ENCODE measurements at regions not wholly inside any gene's neighbourhood (a gene's known extent, or its start where the extent isn't known, plus 50 kb on each side); places are given as distances from the start of the nearest gene placed in this dataset.

DNA sequence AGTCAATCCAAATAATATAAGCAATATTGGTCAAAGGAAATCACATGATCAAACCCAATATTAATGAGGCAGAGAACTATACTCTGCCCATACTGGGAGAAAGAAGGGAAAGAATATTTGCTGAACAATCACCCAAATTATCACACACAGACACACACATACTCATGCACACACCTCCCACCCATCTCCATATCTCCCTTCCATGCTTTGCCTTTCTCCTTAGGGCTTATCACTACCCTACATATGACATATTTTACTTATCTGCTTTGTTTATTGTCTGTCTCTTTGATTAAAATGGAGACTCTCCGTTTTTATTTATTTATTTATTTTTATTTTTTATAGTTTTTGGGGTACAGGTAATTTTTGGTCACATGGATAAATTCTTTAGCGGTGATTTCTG lies 112.9 kb upstream of the NHS start:
- Mint-ChIP-seq H3K27me3 (ENCODE audit: low read depth, poor library complexity) (peaks cover 2% of the 10 kb centered on the region), H3K36me3 (ENCODE audit: low read depth) (peaks cover 5% of the 10 kb centered on the region), H3K4me3 (no peak overlapping the region), H3K4me1 (no peaks in the 10 kb centered on the region), H3K9me3 (peaks cover 53% of the 10 kb centered on the region), H3K27ac (no peak overlapping the region)
- TF ChIP-seq, protein P1, sequence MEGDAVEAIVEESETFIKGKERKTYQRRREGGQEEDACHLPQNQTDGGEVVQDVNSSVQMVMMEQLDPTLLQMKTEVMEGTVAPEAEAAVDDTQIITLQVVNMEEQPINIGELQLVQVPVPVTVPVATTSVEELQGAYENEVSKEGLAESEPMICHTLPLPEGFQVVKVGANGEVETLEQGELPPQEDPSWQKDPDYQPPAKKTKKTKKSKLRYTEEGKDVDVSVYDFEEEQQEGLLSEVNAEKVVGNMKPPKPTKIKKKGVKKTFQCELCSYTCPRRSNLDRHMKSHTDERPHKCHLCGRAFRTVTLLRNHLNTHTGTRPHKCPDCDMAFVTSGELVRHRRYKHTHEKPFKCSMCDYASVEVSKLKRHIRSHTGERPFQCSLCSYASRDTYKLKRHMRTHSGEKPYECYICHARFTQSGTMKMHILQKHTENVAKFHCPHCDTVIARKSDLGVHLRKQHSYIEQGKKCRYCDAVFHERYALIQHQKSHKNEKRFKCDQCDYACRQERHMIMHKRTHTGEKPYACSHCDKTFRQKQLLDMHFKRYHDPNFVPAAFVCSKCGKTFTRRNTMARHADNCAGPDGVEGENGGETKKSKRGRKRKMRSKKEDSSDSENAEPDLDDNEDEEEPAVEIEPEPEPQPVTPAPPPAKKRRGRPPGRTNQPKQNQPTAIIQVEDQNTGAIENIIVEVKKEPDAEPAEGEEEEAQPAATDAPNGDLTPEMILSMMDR (IDR thresholded peaks at IDR 0.05) = no peak
- DNase-seq = no peak

DNA sequence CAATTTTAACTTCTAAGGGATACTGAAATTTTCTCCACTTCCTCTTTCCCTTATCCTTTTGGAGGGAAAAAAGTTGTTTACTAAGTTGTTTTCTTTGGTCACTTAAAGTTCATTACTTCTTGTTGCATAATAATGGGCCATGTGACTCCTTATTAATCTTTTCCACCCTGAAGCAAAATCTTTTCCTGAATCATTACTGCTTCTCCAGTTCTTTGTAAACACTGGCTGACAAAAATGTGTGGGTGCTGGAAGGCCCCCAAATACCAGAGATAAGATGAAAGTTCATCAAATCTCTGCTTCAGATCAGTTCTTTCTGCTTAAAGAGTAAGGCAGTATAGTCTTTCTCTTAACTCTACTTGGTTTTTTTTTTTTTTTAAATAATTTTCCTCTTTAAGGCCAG lies 108.9 kb upstream of the NHS start:
- Mint-ChIP-seq H3K4me1 (no peaks in the 10 kb centered on the region), H3K4me3 (no peak overlapping the region), H3K9me3 (peaks cover 31% of the 10 kb centered on the region), H3K27ac (no peak overlapping the region), H3K36me3 (ENCODE audit: low read depth) (peaks cover 5% of the 10 kb centered on the region), H3K27me3 (ENCODE audit: low read depth, poor library complexity) (peaks cover 6% of the 10 kb centered on the region)
- no peak for DNase-seq
- TF ChIP-seq, protein P1 (IDR thresholded peaks at IDR 0.05) = no peak

DNA sequence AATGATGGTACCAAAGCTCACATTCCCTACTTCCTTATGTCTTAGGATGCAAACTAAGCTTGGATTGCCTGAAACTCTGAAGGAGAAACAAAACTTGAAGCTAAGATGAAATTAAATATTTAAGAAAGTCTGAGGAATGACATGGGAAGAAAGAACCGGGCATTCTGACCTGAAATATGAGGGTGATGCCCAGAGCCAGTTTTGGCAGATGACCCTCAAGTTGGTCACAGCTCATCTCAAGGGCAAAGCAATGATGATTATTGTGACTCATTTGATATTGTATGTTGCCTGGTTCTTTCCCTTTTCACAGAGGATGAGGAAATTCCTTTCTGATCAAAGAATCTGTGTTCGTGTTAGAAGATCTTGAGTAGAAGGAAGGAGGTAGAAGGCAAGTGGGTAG lies 96.0 kb upstream of the NHS start:
- Mint-ChIP-seq H3K27ac (no peak overlapping the region), H3K4me3 (no peak overlapping the region), H3K4me1 (no peaks in the 10 kb centered on the region), H3K9me3 (peaks cover 12% of the 10 kb centered on the region), H3K36me3 (ENCODE audit: low read depth) (peaks cover 5% of the 10 kb centered on the region), H3K27me3 (ENCODE audit: low read depth, poor library complexity) (peaks cover 5% of the 10 kb centered on the region)
- DNase-seq = no peak
- TF ChIP-seq, protein P1 (IDR thresholded peaks at IDR 0.05) = no peak

DNA sequence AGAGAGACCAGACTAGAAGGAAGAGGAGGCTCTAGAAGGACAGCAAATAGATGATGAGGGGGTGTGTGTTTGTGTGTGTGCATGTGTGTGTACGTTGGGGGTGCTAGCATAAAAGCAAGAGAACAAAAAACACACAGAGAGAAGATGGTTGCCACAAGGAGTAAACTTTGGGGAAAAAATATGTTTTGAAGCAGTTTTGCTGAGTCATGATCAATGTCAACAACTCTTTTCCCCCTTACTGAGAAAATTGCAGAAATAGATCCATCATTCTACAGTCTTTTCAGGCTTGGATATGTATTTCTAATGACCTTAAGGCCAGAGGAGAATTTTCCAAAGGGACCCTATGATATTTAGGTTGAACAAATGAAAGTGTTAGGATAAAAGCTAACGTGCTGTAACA lies 89.0 kb upstream of the NHS start:
- no peak overlapping the region for H3K27ac Mint-ChIP-seq
- peaks cover 9% of the 10 kb centered on the region for H3K9me3 Mint-ChIP-seq
- H3K4me3 Mint-ChIP-seq = no peak overlapping the region
- no peak for DNase-seq
- no peaks in the 10 kb centered on the region for H3K36me3 Mint-ChIP-seq (ENCODE audit: low read depth)
- peaks cover 8% of the 10 kb centered on the region for H3K27me3 Mint-ChIP-seq (ENCODE audit: low read depth, poor library complexity)
- TF ChIP-seq, protein P1 (IDR thresholded peaks at IDR 0.05) = no peak
- no peaks in the 10 kb centered on the region for H3K4me1 Mint-ChIP-seq

DNA sequence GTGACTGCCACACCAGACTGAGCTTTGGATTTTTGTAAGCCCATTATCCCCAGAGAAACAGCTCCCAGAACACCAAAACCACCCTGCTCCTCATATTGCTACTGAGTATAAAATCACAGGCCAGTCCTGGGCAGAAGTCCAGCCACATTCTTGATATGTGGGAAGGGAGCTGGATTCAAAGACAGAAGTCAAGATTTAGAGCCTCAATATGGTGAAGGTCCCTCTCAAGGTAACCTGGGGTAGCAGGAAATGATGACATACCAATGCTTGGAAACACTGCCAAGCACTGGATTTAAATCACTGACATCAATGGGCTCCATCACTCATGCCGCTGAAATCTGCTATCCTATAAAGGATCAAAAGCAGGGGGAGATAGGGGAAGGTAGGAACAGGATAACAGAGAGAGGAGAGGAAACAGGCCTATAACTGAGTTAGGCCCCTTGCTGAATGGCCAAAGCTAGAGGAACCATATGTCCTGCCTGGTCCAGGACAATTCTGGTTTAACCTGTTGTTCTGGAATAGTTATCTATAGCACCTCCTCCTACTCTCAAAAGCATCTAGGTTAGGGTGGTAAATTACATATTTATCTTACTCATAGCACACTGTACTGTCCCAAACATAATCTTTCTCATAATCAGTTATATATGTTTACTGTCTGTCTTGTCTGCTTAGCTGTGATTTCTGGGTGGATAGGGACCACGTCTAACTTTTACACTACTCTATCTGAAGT lies 83.7 kb upstream of the NHS start:
- Mint-ChIP-seq H3K36me3 (ENCODE audit: low read depth) (no peaks in the 10 kb centered on the region), H3K4me1 (peaks cover 17% of the 10 kb centered on the region), H3K9me3 (peaks cover 9% of the 10 kb centered on the region), H3K27ac (no peak overlapping the region), H3K4me3 (no peak overlapping the region), H3K27me3 (ENCODE audit: low read depth, poor library complexity) (peaks cover 6% of the 10 kb centered on the region)
- TF ChIP-seq, protein P1 (IDR thresholded peaks at IDR 0.05) = no peak
- DNase-seq = no peak

DNA sequence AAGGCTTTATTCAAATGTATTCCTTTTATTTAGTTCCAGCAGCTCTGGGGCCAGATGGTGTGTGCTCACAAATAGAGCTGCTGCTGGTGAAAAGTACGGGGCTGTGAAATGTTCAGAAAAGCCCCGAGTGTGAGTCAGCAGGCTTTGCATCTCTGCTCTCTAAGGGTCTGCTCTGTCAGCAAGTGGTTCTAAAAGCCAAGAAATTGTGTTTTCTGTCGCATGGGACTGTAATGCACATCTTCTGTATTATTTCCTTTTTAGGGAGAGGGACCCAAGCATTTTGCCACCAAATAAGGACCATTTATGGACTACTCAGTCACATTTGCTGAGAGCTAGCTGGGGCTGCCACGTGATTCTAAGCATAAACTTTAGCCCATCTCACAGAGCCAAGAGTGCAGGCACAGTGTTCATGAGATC lies 82.9 kb upstream of the NHS start:
- Mint-ChIP-seq H3K4me3 (no peak overlapping the region), H3K4me1 (peaks cover 18% of the 10 kb centered on the region), H3K9me3 (peaks cover 9% of the 10 kb centered on the region), H3K36me3 (ENCODE audit: low read depth) (no peaks in the 10 kb centered on the region), H3K27me3 (ENCODE audit: low read depth, poor library complexity) (peaks cover 9% of the 10 kb centered on the region), H3K27ac (no peak overlapping the region)
- TF ChIP-seq, protein P1 (IDR thresholded peaks at IDR 0.05) = no peak
- no peak for DNase-seq
